ENCODE measurements at regions not wholly inside any gene's neighbourhood (a gene's known extent, or its start where the extent isn't known, plus 50 kb on each side); places are given as distances from the start of the nearest gene placed in this dataset.
"Not testable (repeated sequence)": the region's sequence is repeated elsewhere in the genome, so short reads cannot be mapped to it uniquely, and the experiment has no call there.

- not testable (repeated sequence) for DNase-seq
Measured at GRCh38 chr7:149995369-149996026, 121.7 kb downstream of the ATP6V0E2 start.

- DNase-seq, result peak in 3 of 4 experiments; percentile 5 to 8 (median 6)
Measured at GRCh38 chr7:150000780-150001599, 127.2 kb downstream of the ATP6V0E2 start.

DNA sequence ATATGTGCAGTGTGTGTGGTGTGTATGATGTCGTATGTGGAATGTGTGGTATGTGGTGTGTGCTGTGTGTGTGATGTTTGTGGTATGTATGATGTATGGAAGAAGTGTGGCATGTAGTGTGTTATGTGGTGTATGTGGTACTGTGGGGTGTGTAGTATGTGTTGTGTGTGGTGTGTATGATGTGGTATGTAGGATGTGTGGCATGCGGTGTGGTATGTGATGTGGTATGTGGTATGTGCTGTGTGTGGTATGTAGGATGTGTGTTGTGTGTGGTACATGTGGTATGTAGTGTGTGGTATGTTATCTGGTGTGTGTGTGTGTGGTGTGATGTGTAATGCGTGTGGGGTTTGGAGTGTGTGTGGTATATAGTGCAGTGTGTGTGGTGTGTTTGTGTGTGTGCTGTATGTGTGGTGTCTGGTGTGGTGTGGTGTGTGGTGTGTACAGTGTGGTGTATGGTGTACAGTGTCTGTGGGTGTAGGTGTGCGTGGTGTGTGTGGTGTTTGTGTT, 129.6 kb downstream of the ATP6V0E2 start:
- DNase-seq, result no peak

DNA sequence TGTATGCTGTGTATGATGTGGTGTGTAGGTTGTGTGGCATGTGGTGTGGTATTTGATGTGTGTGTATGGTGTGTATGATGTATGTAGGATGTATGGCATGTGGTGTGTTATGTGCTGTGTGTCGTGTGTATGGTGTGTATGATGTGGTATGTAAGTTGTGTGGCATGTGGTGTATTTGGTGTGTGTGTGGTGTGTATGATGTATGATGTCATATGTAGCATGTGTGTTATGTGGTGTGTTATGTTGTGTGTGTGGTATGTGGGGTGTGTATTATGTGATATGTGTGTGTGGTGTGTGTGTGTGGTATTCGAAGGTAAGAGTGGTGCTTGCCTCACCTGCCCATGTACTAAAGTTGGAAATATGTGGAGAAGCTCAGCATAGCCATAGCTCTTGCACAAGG, 130.2 kb downstream of the ATP6V0E2 start:
- DNase-seq, result not testable (repeated sequence)

- DNase-seq, result not testable (repeated sequence)
Measured at GRCh38 chr7:150004843-150005242, 131.1 kb downstream of the ATP6V0E2 start.

- DNase-seq, result not testable (repeated sequence)
Measured at GRCh38 chr7:150009620-150010303, 136.0 kb downstream of the ATP6V0E2 start.

DNA sequence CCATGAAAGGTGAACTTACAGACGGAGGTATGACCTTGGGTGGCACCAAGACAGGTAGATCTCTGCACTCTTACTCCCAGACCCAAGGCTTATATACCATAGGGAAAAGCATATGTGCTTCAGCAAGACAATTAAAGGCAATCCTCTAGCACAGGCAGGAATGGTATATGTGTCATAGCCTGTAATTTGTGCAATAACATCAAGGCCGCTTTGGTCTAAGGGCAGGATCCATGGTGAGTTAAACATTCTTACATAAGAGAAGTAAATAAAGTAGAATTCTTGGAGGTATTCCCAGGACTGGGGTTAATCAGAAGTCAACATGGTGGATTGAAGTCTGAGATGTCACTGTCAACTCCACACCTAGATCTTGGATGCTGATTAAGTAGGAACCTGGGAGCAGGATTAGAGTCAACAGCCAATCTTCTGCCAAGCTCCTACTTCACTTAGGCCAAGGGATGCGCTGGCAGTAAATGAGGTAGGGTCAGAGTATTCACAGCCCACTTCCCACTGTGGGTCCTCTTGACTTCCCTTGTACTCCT, 143.0 kb downstream of the ATP6V0E2 start:
- DNase-seq, result not testable (repeated sequence)

DNA sequence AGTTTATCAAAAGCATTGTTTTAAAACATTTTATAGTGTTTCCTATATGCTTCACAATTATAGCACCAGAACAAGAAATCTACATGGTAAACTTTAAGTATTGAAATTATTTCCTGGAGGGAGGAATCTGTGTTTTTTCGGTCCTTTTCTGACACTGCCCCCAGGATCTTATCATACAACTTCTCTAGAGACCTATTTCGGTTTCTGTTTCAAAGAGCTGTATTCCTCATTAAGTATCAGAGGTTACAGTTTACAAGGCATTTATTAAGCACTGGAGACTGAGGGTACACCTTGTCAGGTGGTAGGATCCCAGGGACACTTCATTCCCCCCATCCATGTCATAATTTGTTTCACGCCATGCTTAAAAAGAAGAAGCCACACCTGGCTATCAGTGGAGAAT, 146.4 kb downstream of the ATP6V0E2 start:
- not testable (repeated sequence) for DNase-seq

DNA sequence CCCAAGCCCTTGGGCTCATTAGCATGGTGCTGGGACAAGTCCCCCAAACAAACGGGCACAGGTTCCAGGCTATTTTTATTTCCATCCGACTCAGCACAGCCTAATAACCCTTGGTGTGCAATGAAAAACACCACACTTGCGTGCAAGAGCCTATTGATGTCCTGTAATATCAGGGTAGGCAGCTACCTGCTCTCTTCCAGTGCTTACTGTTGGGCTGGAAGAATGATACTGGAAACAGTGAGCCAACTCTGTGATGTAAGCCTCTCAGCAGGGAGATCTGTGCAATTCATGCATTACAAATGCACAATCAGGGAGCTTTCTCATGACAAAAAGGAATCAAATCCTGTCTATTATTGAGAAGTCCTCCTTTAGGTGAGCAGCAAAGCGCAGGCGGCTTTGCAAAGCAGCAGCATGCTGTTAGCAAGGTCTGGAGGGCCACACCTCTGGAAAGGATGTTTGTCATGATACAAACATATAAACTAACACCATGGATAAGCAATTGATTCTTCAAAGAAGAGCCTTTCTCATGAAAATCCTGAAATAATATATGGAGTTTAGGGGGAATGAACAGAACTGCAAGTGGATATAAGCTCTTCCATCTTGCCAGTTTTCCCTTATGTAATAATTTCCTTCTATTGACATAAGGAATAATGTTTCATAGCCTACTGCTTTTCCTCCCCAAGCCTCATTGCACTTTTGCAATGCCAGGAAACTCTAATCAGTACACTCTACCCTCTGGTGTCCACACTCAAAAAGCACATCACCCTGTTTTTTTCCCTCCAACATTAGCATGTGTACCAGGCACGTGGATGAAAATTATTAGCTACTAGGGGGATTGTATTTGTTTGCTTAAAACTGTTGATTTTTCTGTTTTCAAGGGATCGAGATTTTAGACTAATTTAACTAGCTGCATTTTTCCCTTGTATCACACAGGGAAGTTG, 151.1 kb downstream of the ATP6V0E2 start:
- not testable (repeated sequence) for DNase-seq

GRCh38 chr7:150025802-150026201, 152.0 kb downstream of the ATP6V0E2 start:
- not testable (repeated sequence) for DNase-seq

- DNase-seq, result not testable (repeated sequence)
Measured at GRCh38 chr7:150028344-150029012, 154.7 kb downstream of the ATP6V0E2 start.

- DNase-seq, result not testable (repeated sequence)
Measured at GRCh38 chr7:150029013-150029389, 155.2 kb downstream of the ATP6V0E2 start.

GRCh38 chr7:150031733-150032132, 158.0 kb downstream of the ATP6V0E2 start:
- DNase-seq, result not testable (repeated sequence)

- not testable (repeated sequence) for DNase-seq
Measured at GRCh38 chr7:150033711-150034110, 159.9 kb downstream of the ATP6V0E2 start.

GRCh38 chr7:150035769-150036168, 162.0 kb downstream of the ATP6V0E2 start:
- not testable (repeated sequence) for DNase-seq

DNA sequence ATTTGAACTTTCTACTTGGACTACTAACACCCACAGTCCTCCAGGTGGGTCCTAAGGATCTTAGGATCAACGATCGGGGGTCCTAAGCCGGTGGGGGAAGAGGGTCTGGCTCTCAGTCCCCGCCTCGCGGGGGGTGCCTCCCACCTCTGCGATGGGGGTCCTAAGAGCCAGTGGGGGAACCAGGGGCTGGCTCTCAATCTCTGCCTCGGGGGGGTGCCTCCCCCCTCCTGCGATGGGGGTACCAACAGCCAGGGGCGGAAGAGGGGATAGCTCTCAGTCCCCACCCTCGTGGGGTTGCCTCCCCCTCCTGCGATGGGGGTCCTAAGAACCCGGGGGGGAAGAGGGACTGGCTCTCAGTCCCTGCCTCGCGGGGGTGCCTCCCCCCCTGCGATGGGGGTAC, 165.3 kb downstream of the ATP6V0E2 start:
- not testable (repeated sequence) for DNase-seq

DNA sequence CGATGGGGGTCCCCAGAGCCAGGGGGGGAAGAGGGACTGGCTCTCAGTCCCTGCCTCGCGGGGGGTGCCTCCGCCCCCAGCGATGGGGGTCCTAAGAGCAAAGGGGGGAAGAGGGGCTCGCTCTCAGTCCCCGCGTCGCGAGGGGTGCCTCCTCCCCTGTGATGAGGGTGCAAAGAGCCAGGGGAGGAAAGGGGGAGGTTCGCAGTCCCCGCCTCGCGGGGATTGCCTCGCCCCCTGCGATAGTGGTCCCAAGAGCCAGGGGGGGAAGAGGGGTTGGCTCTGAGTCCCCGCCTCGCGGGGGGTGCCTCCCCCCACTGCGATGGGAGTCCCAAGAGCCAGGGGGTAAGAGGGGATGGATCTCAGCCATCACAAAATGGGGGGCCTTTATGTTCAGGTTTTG, 168.5 kb downstream of the ATP6V0E2 start:
- not testable (repeated sequence) for DNase-seq

DNA sequence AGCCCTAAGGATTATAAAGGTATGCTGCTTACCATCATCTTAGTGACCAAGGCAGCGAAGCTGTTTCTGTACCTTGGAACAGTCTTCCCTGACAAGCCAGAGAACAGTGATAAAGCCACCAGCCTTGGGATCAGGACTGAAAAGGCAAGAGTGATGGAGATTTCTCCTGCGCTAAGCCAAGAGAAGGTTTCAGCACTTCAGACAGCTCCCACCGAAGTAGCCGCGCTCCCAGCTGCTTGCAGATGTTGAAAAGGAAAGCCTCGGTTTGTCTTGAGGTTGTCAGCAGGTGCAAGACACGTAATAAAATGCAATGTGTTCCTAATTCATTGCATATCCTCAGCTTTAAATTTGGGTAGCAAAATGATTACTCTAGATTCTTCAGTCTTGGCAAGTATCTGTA, 171.0 kb downstream of the ATP6V0E2 start:
- DNase-seq, result peak; percentile 13 to 59 (median 33)

GRCh38 chr7:150045596-150045995, 171.8 kb downstream of the ATP6V0E2 start:
- DNase-seq, result peak in 1 of 4 experiments; percentile 9

- not testable (repeated sequence) for DNase-seq
Measured at GRCh38 chr7:150046290-150047194, 172.8 kb downstream of the ATP6V0E2 start.
